Fibroblast of peridontal ligament (primary cell): ENCODE measurements at regions not wholly inside any gene's neighbourhood (a gene's known extent, or its start where the extent isn't known, plus 50 kb on each side); places are given as distances from the start of the nearest gene placed in this dataset.
A peak's percentile ranks its signal among the peaks of the same experiment; 100 is the strongest.
"Not testable (repeated sequence)": the region's sequence is repeated elsewhere in the genome, so short reads cannot be mapped to it uniquely, and the experiment has no call there.

Experiments
- DNase-seq: peaks from one replicate; pipeline ENCODE4 v3.0.0-alpha.2; 2010; ENCODE audit errors: extremely low read depth

GRCh38 chr19:31529121-31529520 lies 179.9 kb upstream of the TSHZ3 start:
- DNase-seq = no peak

GRCh38 chr19:31530781-31531180 lies 181.5 kb upstream of the TSHZ3 start:
- no peak for DNase-seq

DNA sequence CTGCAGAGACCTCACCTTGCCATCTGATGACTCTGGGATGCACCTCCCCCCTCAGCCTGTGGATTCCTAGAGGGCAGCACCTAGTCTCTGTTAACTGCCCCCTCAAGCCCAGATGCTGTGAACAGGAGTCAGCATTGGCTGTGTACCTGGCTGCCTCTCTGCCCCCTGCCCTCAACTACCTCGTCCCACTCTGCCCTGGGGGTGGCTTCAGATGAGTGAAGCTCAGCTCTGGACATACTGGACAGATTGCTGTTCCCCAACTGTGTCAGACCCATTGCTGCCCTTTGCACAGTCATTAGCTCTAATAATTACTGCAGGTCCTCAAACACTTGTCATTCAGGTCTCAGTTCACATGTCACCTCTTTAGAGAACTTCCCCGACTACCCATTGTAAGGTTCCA lies 182.1 kb upstream of the TSHZ3 start:
- no peak for DNase-seq

DNA sequence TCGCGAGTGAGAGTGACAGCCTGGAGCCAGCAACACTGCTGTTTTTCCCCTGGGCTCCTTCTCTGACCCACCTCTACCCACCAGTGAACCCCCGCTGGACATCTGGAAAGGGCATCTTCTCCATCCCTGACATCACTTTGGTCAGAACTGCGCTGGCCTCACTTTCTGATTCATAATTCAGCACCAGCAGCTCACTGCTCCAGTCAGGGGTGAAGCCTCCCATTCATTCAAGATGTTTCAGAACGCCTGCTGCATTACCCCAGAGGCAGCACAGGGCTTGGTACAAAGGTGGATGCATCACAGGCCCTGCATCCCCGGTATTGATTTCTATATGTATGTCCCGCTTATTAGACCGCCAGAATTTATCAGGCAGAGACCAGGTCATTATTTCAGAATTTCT lies 182.8 kb upstream of the TSHZ3 start:
- DNase-seq = no peak

DNA sequence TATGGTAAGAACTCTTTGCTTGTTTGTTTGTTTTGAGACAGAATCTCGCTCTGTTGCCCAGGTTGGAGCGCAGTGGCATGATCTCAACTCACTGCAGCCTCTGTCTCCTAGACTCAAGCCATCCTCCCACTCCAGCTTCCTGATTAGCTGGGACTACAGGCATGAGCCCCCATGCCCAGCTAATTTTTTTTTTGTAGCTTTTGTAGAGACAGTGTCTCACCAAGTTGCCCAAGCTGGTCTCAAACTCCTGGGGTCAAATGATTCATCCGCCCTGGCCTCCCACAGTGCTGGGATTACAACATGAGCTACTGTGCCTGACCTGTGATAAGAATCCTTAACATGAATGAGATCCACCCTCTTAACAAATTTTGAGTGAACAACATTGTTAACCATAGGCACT lies 183.9 kb upstream of the TSHZ3 start:
- no peak for DNase-seq

DNA sequence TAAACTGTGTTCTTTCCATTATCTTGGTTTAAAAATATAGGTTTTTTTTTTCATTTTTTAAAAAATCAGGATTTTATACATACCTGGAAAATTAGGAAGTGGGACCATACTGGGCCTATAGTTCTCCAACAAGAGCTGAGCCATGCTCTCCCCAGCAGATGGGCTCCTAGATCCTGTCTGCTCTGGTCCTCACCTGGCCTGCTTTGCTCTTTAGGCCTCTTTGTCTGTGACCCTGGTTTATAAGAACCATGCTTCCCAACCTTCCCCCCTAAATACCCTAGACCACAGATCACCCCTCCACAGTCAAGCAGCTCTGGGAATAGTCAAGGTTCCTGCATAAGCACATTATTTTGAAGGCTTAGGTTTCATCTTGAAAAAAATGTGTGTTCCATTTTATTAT lies 185.0 kb upstream of the TSHZ3 start:
- no peak for DNase-seq

GRCh38 chr19:31534786-31535657 lies 185.8 kb upstream of the TSHZ3 start:
- DNase-seq = no peak

DNA sequence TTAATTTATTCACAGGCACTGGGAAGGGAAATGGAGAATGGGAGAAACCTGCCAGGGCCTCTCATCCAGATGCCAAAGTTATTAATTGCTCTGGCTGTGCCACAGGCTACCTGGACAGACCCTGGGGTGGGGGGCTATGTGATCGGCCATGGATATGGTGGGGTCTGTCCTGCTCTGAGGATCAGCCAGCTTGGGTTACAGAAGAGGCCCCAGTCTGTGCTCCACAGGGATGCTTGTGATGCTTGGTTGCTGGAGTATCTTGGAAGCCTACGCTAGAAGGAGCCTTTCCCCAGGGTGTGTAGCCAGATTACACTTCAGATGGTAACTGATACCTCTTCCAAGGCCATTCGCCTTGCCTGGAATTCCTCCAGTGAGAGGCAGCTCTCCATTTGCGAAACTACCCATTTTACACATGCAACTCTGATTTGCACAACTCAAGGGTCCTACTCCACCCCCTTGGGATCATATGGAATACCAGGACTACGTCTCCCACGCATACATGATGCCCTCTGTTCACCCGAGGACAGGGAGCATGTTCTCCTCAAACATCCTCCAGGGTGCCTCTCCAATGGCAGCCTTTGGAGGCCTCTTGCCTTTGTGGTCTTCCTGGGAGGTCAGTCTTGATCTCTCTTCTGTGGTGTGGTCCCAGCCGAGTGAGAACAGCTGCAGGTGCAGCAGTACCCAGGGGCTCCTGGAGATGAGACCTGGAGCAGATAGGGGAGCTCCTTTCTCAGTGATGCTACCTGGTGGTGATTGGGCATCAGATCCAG lies 186.6 kb upstream of the TSHZ3 start:
- DNase-seq = no peak

DNA sequence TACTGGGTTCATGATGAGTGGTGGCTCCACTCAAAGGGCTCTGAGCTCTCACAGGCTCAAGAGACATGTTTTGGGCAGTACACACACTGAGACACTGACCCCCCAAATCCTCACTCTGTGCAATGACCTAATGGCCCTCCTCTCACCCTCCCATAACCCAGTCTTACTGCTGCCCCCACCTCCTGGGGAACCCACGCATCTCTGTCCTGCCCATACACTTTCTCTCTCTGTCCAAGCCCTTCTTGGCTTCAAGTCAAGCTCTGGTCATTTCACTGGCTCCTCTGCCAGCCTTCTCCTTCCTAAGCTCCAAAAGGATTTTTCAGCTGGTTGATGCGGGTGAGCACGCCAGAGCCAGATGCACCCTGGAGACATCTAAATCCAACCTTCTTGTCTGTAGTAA lies 187.9 kb upstream of the TSHZ3 start:
- no peak for DNase-seq

GRCh38 chr19:31537902-31538301 lies 188.7 kb upstream of the TSHZ3 start:
- not testable (repeated sequence) for DNase-seq

DNA sequence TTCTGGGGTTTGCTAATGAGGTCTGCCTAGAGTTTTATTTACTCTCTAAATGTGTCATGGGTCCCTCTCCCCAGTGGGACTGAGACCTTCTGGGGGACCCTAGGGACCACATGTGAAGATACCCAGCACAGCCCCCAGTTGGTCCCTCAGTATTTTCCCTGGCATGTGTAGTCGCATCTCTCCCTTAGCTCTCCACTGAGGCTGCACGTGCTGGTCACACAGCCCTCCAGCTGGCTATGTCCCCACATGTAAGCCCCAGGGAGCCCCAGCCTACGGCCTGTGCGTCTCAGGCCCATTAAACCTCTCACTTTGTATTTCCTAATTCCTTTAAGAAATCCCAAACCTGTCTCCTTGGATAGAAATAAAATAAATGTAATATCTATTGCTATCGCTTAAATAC lies 189.6 kb upstream of the TSHZ3 start:
- no peak for DNase-seq

DNA sequence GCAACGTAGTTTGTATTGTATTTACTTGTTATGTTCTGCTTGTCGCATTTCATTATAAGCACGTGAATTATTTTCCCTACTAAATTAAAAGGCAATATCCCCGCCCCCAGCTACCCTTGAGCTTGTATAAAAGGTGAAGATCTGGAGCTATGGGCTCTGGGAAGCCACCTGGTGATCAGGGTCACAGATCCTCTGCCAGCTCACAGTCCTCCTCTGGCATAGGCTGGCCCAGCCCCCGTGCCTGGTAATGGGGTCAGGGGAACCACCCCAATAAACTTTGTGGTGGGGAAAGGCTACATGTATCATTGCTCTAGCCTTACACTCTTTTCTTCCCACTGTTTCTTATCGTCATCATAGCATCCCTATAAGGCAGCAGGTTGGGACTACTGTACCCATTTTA lies 190.2 kb upstream of the TSHZ3 start:
- DNase-seq = no peak

- DNase-seq = no peak
Measured at GRCh38 chr19:31541396-31541795, 192.2 kb upstream of the TSHZ3 start.

DNA sequence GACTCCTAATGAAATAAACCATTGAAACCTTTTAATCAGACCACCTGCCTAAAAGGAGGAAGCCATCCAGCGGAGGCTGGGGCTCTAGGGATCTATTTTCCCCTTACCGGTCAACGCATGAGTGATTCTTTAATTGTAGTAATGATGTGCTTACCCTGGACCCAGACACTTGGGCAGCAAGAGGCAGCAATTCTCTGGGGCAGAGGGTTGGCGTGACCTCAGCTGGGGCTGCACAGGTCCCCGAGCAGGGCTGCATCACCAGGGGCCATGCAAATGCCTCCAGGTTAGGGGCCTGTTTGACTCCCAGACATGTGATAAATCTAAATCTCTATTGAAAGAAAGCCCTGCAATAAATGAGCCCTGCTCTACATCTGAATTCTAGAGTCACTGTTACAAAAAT lies 194.2 kb upstream of the TSHZ3 start:
- DNase-seq = no peak

GRCh38 chr19:31545777-31546176 lies 196.5 kb upstream of the TSHZ3 start:
- DNase-seq = no peak

DNA sequence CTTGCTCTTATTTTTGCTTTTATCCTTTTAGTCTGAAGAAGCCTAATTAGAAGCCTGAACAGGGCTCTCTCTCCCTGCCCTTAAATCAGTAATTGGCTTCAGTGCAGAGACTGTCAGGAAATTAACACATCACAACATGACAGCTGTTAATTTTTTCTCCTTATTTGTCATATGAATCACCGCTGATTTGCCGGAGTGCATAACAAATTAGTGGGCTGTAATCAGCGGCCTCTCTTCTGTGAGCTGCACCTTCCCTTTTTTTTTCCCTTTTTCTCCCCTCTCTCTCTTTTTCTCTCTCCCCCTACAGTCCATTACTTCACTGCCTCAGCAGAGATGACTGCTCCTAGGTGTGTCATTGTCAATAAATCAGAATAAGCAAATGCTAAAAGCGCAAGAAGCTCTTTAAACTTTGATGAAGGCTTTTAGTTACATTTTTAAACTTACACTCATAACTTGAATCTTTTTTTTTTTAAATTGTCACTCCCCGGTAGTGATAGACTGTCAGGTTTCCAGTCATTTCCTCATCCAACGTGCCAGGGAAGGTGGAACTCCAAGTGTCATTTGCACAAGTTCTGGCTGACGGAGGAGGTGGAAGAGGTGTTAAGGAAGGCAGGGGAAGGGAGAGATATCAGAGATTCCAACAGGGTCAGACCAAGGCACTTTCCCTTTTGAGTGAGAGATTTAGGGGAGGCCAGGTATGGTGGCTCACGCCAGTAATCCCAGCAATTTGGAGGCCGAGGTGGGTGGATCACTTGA lies 197.1 kb upstream of the TSHZ3 start:
- no peak for DNase-seq

DNA sequence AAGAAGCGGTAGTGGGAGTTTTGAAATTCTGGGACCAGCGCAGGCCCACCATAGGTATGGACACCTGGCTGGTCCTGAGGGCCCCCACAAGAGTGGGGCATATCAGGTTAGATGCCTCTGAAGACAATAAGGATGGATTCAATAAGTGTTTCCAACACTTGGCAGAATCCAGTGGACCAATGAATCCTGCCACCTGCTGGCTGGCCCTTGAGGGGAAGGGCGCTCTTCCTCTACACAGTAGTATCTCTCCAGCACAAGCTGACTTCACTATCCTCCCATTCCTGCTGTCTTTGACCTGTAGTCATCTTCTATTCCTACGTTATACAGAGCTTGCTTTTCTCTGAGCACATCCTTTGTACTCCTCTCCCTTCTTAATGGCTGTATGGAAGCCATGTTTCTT lies 199.7 kb upstream of the TSHZ3 start:
- DNase-seq = peak; percentile 42

DNA sequence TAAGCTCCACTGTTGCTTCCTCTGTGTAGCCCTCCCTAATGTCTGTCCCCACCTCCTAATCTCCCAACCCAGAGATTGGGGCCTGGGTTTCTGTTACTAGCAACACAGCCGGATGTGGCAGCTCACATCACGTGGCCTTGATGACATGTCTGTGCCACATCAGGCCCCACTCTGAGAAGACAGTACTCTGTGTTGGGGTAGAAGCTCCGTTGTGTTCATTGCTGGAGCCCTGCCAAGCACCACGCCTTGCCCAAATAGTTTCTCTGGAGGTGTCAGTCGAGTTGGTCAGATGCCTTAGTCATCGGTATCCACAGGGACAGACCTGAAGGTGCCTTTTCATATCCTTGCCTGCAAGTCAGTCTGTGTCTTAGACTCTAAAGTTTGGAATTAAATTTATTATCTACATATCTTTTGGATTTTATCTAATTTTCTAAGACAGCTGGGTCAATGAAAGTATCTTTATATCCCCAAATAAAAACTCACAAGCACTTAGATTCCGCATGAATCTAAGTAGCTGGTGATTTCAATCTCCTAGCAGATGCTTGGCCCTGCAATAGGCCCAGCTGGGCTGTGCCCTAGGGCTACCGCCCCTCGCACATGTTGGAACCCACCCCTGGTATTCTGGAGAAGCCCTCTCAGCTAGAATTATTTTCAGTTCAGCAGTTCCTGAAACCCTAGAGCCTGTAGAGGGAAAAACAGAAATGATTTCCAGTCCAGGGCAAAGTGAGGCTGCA lies 204.0 kb upstream of the TSHZ3 start:
- DNase-seq = no peak

DNA sequence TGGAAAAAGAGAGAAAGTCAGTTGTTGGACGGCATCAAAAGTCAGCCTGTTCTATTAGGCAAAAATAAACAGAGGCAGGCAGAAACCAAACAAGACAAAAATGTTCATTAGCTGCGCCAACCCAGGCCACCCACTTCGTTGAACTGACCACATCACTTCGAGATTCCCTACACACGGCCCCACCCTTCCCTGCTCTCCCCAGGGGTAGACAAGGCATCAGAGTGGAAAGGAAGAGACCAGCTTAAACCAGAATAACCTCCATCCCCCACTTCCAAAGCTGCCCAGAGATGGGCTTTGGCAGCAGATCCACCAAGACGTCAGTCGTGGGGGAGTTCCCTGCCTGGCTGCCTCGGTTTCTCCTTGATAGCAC lies 204.6 kb upstream of the TSHZ3 start:
- DNase-seq = no peak

GRCh38 chr19:31554360-31554759 lies 205.1 kb upstream of the TSHZ3 start:
- DNase-seq = no peak

DNA sequence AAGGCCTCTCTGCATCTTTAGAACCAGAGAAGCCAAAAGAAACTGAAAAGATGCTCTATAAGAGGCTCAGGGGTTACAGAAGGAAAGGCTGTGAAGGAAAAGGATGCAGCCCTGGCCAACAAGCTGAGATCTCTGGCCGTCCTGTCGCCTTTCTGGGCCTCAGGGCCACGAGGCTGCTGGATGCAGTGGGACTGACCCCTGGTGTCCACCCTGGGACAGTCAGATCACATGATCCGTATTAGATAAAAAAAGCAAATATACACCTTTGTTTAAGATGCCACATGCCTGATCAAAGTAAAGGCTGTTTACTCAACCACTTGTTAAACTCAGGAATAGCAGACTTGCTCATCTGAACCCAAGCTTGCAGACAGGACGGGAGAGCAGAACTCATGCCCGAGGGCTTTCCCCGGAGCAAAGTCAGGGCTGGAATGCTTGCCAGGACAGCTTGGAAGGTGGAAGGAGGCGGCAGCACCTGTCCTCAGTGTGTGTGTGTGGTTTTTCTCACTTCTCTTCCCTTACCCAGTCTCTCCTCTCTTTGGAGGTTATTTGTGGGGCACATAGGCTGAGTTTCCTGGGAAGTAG lies 206.5 kb upstream of the TSHZ3 start:
- DNase-seq = no peak

GRCh38 chr19:31559494-31559893 lies 210.3 kb upstream of the TSHZ3 start:
- DNase-seq = no peak
